Lower leg skin (tissue), 3 donors: ENCODE measurements at regions not wholly inside any gene's neighbourhood (a gene's known extent, or its start where the extent isn't known, plus 50 kb on each side); places are given as distances from the start of the nearest gene placed in this dataset.
"Not testable (repeated sequence)": the region's sequence is repeated elsewhere in the genome, so short reads cannot be mapped to it uniquely, and the experiment has no call there.

ENCODE experiments used
- CTCF ChIP-seq, 3 donors: fragments of 450-650 bp; IDR thresholded peaks; one replicate each; pipeline ENCODE4 v1.5.1; 2016; ENCODE audit warnings: antibody characterized with exemption in 3 of 3, mild to moderate bottlenecking in 3 of 3, moderate library complexity in 2 of 3
- POLR2A ChIP-seq, 2 donors: fragments of 450-650 bp; IDR thresholded peaks; one replicate each; pipeline ENCODE4 v1.6.1; 2016 to 2017; ENCODE audit warnings: antibody characterized with exemption in 2 of 2, mild to moderate bottlenecking in 1 of 2, moderate library complexity in 1 of 2

- not testable (repeated sequence) for TF ChIP-seq POLR2A, CTCF (IDR thresholded peaks at IDR 0.05)
Observed at GRCh38 chr5:52102311-52102710, 685.4 kb upstream of the ITGA1 start.
